GM20000 (cell line): ENCODE measurements at regions not wholly inside any gene's neighbourhood (a gene's known extent, or its start where the extent isn't known, plus 50 kb on each side); places are given as distances from the start of the nearest gene placed in this dataset.

Experiments used
- DNase-seq: peaks from one replicate; pipeline ENCODE4 v3.0.0; 2012; ENCODE audit warnings: low spot score
- TF ChIP-seq, protein P1 (sequence below): IDR thresholded peaks from 2 replicates; pipeline ENCODE4 v1.5.1; 2012; ENCODE audit warnings: mild to moderate bottlenecking, control low read depth; ENCODE audit errors: extremely low read depth, missing control alignments

DNA sequence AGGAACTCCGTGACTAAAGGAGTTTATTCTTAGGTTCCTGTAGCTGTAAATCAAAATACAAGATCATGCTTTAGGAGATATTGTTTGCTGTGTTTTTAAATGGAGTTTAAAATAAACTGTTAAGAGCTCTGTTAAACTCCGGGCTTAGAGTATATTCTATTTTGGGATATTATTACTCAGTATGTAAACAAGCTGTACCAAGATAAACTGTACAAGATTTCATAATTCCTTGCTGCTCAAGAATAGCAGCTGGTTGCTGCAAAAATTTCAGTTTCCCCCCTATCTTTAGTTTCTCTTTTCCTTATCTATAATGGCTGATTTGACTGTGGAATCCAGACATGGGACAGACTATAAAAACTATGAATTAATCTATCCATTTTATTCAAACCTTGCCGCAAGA is 215.7 kb downstream of the HTR7 start:
- DNase-seq: no peak
- TF ChIP-seq, protein P1, sequence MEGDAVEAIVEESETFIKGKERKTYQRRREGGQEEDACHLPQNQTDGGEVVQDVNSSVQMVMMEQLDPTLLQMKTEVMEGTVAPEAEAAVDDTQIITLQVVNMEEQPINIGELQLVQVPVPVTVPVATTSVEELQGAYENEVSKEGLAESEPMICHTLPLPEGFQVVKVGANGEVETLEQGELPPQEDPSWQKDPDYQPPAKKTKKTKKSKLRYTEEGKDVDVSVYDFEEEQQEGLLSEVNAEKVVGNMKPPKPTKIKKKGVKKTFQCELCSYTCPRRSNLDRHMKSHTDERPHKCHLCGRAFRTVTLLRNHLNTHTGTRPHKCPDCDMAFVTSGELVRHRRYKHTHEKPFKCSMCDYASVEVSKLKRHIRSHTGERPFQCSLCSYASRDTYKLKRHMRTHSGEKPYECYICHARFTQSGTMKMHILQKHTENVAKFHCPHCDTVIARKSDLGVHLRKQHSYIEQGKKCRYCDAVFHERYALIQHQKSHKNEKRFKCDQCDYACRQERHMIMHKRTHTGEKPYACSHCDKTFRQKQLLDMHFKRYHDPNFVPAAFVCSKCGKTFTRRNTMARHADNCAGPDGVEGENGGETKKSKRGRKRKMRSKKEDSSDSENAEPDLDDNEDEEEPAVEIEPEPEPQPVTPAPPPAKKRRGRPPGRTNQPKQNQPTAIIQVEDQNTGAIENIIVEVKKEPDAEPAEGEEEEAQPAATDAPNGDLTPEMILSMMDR: no peak

DNA sequence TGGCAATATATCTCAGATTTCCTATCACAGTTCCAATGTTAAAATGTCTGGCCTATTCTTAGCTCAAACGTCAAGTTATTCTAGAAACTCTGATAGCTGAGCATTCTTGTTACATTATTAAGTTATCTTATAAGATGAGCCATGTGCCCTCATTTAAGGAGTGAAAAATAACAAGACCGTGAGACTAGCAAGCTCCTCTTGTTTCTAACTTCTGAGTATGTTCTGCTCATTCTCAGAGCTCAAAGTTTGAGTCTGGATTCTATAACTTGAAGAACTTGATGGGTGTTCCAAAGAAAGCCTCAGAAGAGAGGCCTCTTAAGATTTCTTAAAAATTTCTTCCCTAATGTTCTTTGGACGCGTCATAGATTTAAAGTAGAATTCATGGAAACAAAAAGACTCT is 215.2 kb downstream of the HTR7 start:
- TF ChIP-seq, protein P1: no peak

DNA sequence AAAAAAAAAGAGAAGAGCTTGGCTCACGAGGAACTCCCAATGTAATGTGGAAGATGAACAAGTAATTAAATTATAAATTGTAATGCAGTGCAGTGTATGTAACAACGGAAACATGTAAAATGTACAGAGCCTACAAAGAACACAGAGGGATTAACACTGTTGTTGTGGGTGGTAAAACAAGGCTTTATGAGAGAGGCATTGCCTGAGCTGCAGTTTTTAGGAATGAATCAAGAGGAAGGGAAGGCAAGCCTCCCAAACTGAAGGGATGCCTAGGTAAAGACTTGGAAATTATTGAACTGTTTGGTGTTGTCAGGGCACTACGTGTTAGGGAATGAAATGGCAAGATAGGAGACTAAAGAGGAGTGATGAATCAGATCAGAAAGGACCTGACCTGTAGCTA is 213.7 kb downstream of the HTR7 start:
- no peak for DNase-seq
- TF ChIP-seq, protein P1: no peak

More for the DNA sequence above, 215.2 kb downstream of the HTR7 start:
- no peak for DNase-seq

- DNase-seq: no peak
- TF ChIP-seq, protein P1: no peak
Measured at GRCh38 chr10:90650858-90651257, 207.0 kb downstream of the HTR7 start.

GRCh38 chr10:90652519-90652918 is 205.3 kb downstream of the HTR7 start:
- TF ChIP-seq, protein P1: peak; percentile 11
- DNase-seq: peak; percentile 4

- DNase-seq: no peak
Measured at GRCh38 chr10:90658791-90659190, 199.0 kb downstream of the HTR7 start.

GRCh38 chr10:90665905-90666662 is 191.8 kb downstream of the HTR7 start:
- TF ChIP-seq, protein P1: no peak
- DNase-seq: no peak

More at GRCh38 chr10:90658791-90659190, 199.0 kb downstream of the HTR7 start:
- TF ChIP-seq, protein P1: no peak
